ENCODE measurements at regions not wholly inside any gene's neighbourhood (a gene's known extent, or its start where the extent isn't known, plus 50 kb on each side); places are given as distances from the start of the nearest gene placed in this dataset.
"Not testable (repeated sequence)": the region's sequence is repeated elsewhere in the genome, so short reads cannot be mapped to it uniquely, and the experiment has no call there.

- no peaks in the 10 kb centered on the region for H3K27me3 ChIP-seq (replicated peaks; ENCODE audit: insufficient read depth, low read depth, low read length, poor library complexity)
- ChIA-PET CTCF (no interaction called here), POLR2A (ENCODE audit: low non-redundant PET) (interaction anchor here (0.6 kb wide), 1 partner anchor 102 kb away, joined by 3 read pairs; no protein-coding TSS in a partner anchor)
- no peak for DNase-seq (ENCODE audit: low spot score)
- H3K36me3 ChIP-seq (ENCODE audit: insufficient read depth, low read length, poor library complexity, severe bottlenecking), result no peaks in the 10 kb centered on the region
- no peak overlapping the region for H3K27ac ChIP-seq (ENCODE audit: low read depth, low read length, poor library complexity, severe bottlenecking)
- H3K9me3 ChIP-seq (ENCODE audit: low read depth, low read length, poor library complexity, severe bottlenecking), result no peaks in the 10 kb centered on the region
- BruUV-seq (replicated peaks), result no TSS peak
- intact Hi-C loops (cut with micrococcal nuclease; ENCODE audit: unreplicated experiment), result no loop called here
- no peaks in the 10 kb centered on the region for H3K4me1 ChIP-seq (ENCODE audit: insufficient read depth, low read length, poor library complexity, severe bottlenecking)
- no peak for TF ChIP-seq EZH2 (IDR thresholded peaks at IDR 0.05; ENCODE audit: borderline replicate concordance, low read depth, low read length, poor library complexity, severe bottlenecking)
- TF ChIP-seq, protein P1, sequence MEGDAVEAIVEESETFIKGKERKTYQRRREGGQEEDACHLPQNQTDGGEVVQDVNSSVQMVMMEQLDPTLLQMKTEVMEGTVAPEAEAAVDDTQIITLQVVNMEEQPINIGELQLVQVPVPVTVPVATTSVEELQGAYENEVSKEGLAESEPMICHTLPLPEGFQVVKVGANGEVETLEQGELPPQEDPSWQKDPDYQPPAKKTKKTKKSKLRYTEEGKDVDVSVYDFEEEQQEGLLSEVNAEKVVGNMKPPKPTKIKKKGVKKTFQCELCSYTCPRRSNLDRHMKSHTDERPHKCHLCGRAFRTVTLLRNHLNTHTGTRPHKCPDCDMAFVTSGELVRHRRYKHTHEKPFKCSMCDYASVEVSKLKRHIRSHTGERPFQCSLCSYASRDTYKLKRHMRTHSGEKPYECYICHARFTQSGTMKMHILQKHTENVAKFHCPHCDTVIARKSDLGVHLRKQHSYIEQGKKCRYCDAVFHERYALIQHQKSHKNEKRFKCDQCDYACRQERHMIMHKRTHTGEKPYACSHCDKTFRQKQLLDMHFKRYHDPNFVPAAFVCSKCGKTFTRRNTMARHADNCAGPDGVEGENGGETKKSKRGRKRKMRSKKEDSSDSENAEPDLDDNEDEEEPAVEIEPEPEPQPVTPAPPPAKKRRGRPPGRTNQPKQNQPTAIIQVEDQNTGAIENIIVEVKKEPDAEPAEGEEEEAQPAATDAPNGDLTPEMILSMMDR (conservative IDR thresholded peaks at IDR 0.05; ENCODE audit: low read depth, low read length), result no peak
- no peak overlapping the region for H3K4me3 ChIP-seq (ENCODE audit: low read depth, low read length, poor library complexity, severe bottlenecking)
Observed at GRCh38 chr2:62654876-62655359, 50.6 kb upstream of the EHBP1 start.

- intact Hi-C loops (cut with micrococcal nuclease; ENCODE audit: unreplicated experiment), result no loop called here
- TF ChIP-seq, protein P1 (conservative IDR thresholded peaks at IDR 0.05; ENCODE audit: low read depth, low read length), result no peak
- TF ChIP-seq EZH2 (IDR thresholded peaks at IDR 0.05; ENCODE audit: borderline replicate concordance, low read depth, low read length, poor library complexity, severe bottlenecking), result no peak
- no peak for DNase-seq (ENCODE audit: low spot score)
- no peaks in the 10 kb centered on the region for H3K36me3 ChIP-seq (ENCODE audit: insufficient read depth, low read length, poor library complexity, severe bottlenecking)
- ChIA-PET POLR2A (ENCODE audit: low non-redundant PET) (no interaction called here), CTCF (no interaction called here)
- no peak overlapping the region for H3K4me3 ChIP-seq (ENCODE audit: low read depth, low read length, poor library complexity, severe bottlenecking)
- H3K27ac ChIP-seq (ENCODE audit: low read depth, low read length, poor library complexity, severe bottlenecking), result no peak overlapping the region
- H3K27me3 ChIP-seq (replicated peaks; ENCODE audit: insufficient read depth, low read depth, low read length, poor library complexity), result no peaks in the 10 kb centered on the region
- BruUV-seq (replicated peaks), result no TSS peak
- H3K9me3 ChIP-seq (ENCODE audit: low read depth, low read length, poor library complexity, severe bottlenecking), result no peaks in the 10 kb centered on the region
- no peaks in the 10 kb centered on the region for H3K4me1 ChIP-seq (ENCODE audit: insufficient read depth, low read length, poor library complexity, severe bottlenecking)
Observed at GRCh38 chr2:62654423-62654791, 51.1 kb upstream of the EHBP1 start.

GRCh38 chr2:62653582-62654422 lies 51.7 kb upstream of the EHBP1 start:
- Histone ChIP-seq H3K9me3 (ENCODE audit: low read depth, low read length, poor library complexity, severe bottlenecking) (no peaks in the 10 kb centered on the region), H3K4me3 (ENCODE audit: low read depth, low read length, poor library complexity, severe bottlenecking) (no peak overlapping the region), H3K27ac (ENCODE audit: low read depth, low read length, poor library complexity, severe bottlenecking) (no peak overlapping the region), H3K27me3 (replicated peaks; ENCODE audit: insufficient read depth, low read depth, low read length, poor library complexity) (no peaks in the 10 kb centered on the region), H3K36me3 (ENCODE audit: insufficient read depth, low read length, poor library complexity, severe bottlenecking) (no peaks in the 10 kb centered on the region), H3K4me1 (ENCODE audit: insufficient read depth, low read length, poor library complexity, severe bottlenecking) (no peaks in the 10 kb centered on the region)
- CTCF ChIA-PET, result no interaction called here
- POLR2A ChIA-PET (ENCODE audit: low non-redundant PET), result no interaction called here
- TF ChIP-seq EZH2 (IDR thresholded peaks at IDR 0.05; ENCODE audit: borderline replicate concordance, low read depth, low read length, poor library complexity, severe bottlenecking), result no peak
- TF ChIP-seq, protein P1 (conservative IDR thresholded peaks at IDR 0.05; ENCODE audit: low read depth, low read length), result no peak
- intact Hi-C loops (cut with micrococcal nuclease; ENCODE audit: unreplicated experiment), result no loop called here
- no TSS peak for BruUV-seq (replicated peaks)
- DNase-seq (ENCODE audit: low spot score), result no peak

DNA sequence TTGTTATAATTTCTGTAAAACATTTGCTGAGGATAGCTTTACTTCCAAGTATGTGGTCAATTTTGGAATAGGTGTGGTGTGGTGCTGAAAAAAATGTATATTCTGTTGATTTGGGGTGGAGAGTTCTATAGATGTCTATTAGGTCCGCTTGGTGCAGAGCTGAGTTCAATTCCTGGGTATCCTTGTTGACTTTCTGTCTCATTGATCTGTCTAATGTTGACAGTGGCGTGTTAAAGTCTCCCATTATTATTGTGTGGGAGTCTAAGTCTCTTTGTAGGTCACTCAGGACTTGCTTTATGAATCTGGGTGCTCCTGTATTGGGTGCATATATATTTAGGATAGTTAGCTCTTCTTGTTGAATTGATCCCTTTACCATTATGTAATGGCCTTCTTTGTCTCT lies 56.4 kb upstream of the EHBP1 start:
- H3K27ac ChIP-seq (ENCODE audit: low read depth, low read length, poor library complexity, severe bottlenecking); H3K4me1 ChIP-seq (ENCODE audit: insufficient read depth, low read length, poor library complexity, severe bottlenecking); H3K9me3 ChIP-seq (ENCODE audit: low read depth, low read length, poor library complexity, severe bottlenecking); H3K36me3 ChIP-seq (ENCODE audit: insufficient read depth, low read length, poor library complexity, severe bottlenecking); POLR2A ChIA-PET (ENCODE audit: low non-redundant PET); BruUV-seq (replicated peaks); DNase-seq (ENCODE audit: low spot score); H3K27me3 ChIP-seq (replicated peaks; ENCODE audit: insufficient read depth, low read depth, low read length, poor library complexity); intact Hi-C loops (cut with micrococcal nuclease; ENCODE audit: unreplicated experiment); CTCF ChIA-PET; H3K4me3 ChIP-seq (ENCODE audit: low read depth, low read length, poor library complexity, severe bottlenecking): not testable (repeated sequence)

Data from A673 (cell line).